Liver (tissue), 3 donors: ENCODE measurements at regions not wholly inside any gene's neighbourhood (a gene's known extent, or its start where the extent isn't known, plus 50 kb on each side); places are given as distances from the start of the nearest gene placed in this dataset.

Experiments
- CTCF ChIP-seq: fragments of 150-350 bp; IDR thresholded peaks from 2 replicates; pipeline ENCODE4 v1.5.1; 2017; ENCODE audit warnings: improper control_type of control experiment, low read depth, low read length; ENCODE audit not compliant: missing input control
- EGR1 ChIP-seq, 2 donors: IDR thresholded peaks; 2 replicates each; pipeline ENCODE4 v1.6.1; 2016 to 2018; ENCODE audit warnings: antibody characterized with exemption in 2 of 2, low read depth in 2 of 2
- HNF4G ChIP-seq: IDR thresholded peaks from 2 replicates; pipeline ENCODE4 v1.6.1; 2016; ENCODE audit warnings: antibody characterized with exemption
- JUND ChIP-seq, 2 donors: IDR thresholded peaks; 2 replicates each; pipeline ENCODE4 v1.6.1; 2016; ENCODE audit warnings: antibody characterized with exemption in 2 of 2
- MAX ChIP-seq: IDR thresholded peaks from 2 replicates; pipeline ENCODE4 v1.6.1; 2016; ENCODE audit warnings: antibody characterized with exemption
- RAD21 ChIP-seq, 2 donors: IDR thresholded peaks; 2 replicates each; pipeline ENCODE4 v1.6.1; 2016; ENCODE audit warnings: antibody characterized with exemption in 2 of 2, mild to moderate bottlenecking in 2 of 2
- REST ChIP-seq: IDR thresholded peaks from 2 replicates; pipeline ENCODE4 v1.6.1; 2016; ENCODE audit warnings: antibody characterized with exemption, mild to moderate bottlenecking
- TAF1 ChIP-seq: conservative IDR thresholded peaks from 2 replicates; pipeline ENCODE4 v1.6.1; 2016; ENCODE audit warnings: antibody characterized with exemption, mild to moderate bottlenecking
- donor health status: healthy.
- donor health status: healthy.

- no peak for TF ChIP-seq HNF4G
- TF ChIP-seq CTCF = no peak
- TF ChIP-seq REST = no peak
- no peak for TF ChIP-seq TAF1
- no peak for TF ChIP-seq JUND (IDR thresholded peaks at IDR 0.05)
- TF ChIP-seq RAD21 (IDR thresholded peaks at IDR 0.05) = no peak
- no peak for TF ChIP-seq MAX
- no peak for TF ChIP-seq EGR1 (IDR thresholded peaks at IDR 0.05; ENCODE audit: low read depth in 2 of 2)
These were observed 60.2 kb upstream of the ZNF469 start for GRCh38 chr16:88322500-88322970.
